Panc1 (cell line): ENCODE measurements at regions not wholly inside any gene's neighbourhood (a gene's known extent, or its start where the extent isn't known, plus 50 kb on each side); places are given as distances from the start of the nearest gene placed in this dataset.

Experiments used
- ATAC-seq: fragments of 200-7000 bp; cut with Tn5 transposase; 2 replicates; pipeline ENCODE4 v1.9.1; 2020; ENCODE audit warnings: mild to moderate bottlenecking, moderate library complexity
- BruUV-seq: library from RNA; stranded (reverse); fragments of 400-500 nt; replicated peaks from 2 replicates; lab custom pipeline; 2021; lab: Mats Ljungman, UMichigan
- CTCF ChIA-PET: fragments of 300-600 bp; sonication (Branson Sonifier 250); formaldehyde crosslinking; loops from one replicate; lab custom pipeline; 2022; ENCODE audit warnings: antibody characterized with exemption; lab: Charles Lee
- POLR2A ChIA-PET: fragments of 300-600 bp; sonication (Branson Sonifier 250); formaldehyde crosslinking; loops from one replicate; lab custom pipeline; 2022; ENCODE audit warnings: antibody characterized with exemption; lab: Charles Lee
- DNase-seq: peaks from one replicate; pipeline ENCODE4 v3.0.0-alpha.2; 2010; ENCODE audit warnings: low read depth, low spot score
- H3K27ac ChIP-seq: 2 replicates; pipeline ENCODE4 v1.5.1; 2011; ENCODE audit warnings: mild to moderate bottlenecking, low read length, inconsistent platforms
- H3K27me3 ChIP-seq: fragments of 200-500 bp; sonication (Bioruptor generic); 2 replicates; pipeline ENCODE4 v1.6.0; 2014; ENCODE audit warnings: low read length, inconsistent platforms; ENCODE audit not compliant: control insufficient read depth, insufficient read depth
- H3K36me3 ChIP-seq: fragments of 200-500 bp; sonication (Bioruptor generic); 2 replicates; pipeline ENCODE4 v1.5.1; 2014; ENCODE audit warnings: inconsistent platforms, mild to moderate bottlenecking, low read length, moderate library complexity; ENCODE audit not compliant: control insufficient read depth, insufficient read depth
- H3K4me1 ChIP-seq: 2 replicates; pipeline ENCODE4 v1.5.1; 2011; ENCODE audit warnings: inconsistent platforms, mild to moderate bottlenecking, low read length, moderate library complexity; ENCODE audit not compliant: control insufficient read depth, insufficient read depth
- H3K4me3 ChIP-seq, 2 experiments: 2 replicates each; pipeline ENCODE4 v1.5.1; 2011 to 2012; ENCODE audit warnings: low read depth in 2 of 2, low read length in 2 of 2, mild to moderate bottlenecking in 2 of 2, inconsistent platforms in 1 of 2, moderate library complexity in 1 of 2
- H3K9me3 ChIP-seq: fragments of 200-500 bp; sonication (Bioruptor generic); 2 replicates; pipeline ENCODE4 v1.5.1; 2014; ENCODE audit warnings: low read depth, mild to moderate bottlenecking, inconsistent platforms, low read length, moderate library complexity; ENCODE audit not compliant: control insufficient read depth, insufficient read depth
- POLR2AphosphoS5 ChIP-seq: IDR thresholded peaks from 2 replicates; pipeline ENCODE4 v1.6.1; 2012; ENCODE audit warnings: mild to moderate bottlenecking, low read depth, low read length, moderate library complexity
- REST ChIP-seq, 2 experiments: IDR thresholded peaks; 2 replicates each; pipeline ENCODE4 v1.6.1; 2011 to 2012; ENCODE audit warnings: low read depth in 2 of 2, control low read depth in 1 of 2, low read length in 1 of 2, mild to moderate bottlenecking in 1 of 2, moderate library complexity in 1 of 2; ENCODE audit not compliant: insufficient read depth in 1 of 2
- SIN3A ChIP-seq: IDR thresholded peaks from 2 replicates; pipeline ENCODE4 v1.6.1; 2012; ENCODE audit warnings: low read depth, mild to moderate bottlenecking, low read length, moderate library complexity, borderline replicate concordance; ENCODE audit not compliant: insufficient read depth
- TCF7L2 ChIP-seq: IDR thresholded peaks from 2 replicates; pipeline ENCODE4 v1.6.1; 2011; ENCODE audit warnings: mild to moderate bottlenecking, low read depth, low read length, inconsistent platforms
- in situ Hi-C: cut with HindIII; loops from 2 replicates; pipeline ENCODE4 v1.10.0; 2016; ENCODE audit warnings: low sequenced_read_pairs, low pct_unique_long_range_greater_than_20kb
- intact Hi-C: fragments of 100-400 bp; cut with micrococcal nuclease; formaldehyde crosslinking; loops from one replicate; pipeline ENCODE4 v1.10.0; 2022; ENCODE audit not compliant: unreplicated experiment
- TF ChIP-seq, protein P1 (sequence below): fragments of 450-650 bp; IDR thresholded peaks from 2 replicates; pipeline ENCODE4 v1.5.1; 2017; ENCODE audit warnings: mild to moderate bottlenecking

- ChIA-PET CTCF (no interaction called here), POLR2A (no interaction called here)
- no TSS peak for BruUV-seq
- intact Hi-C loops, result no loop called here
- H3K4me3 ChIP-seq, result no peak overlapping the region
- TF ChIP-seq SIN3A (no peak), REST (IDR thresholded peaks at IDR 0.05; ENCODE audit: insufficient read depth in 1 of 2, low read depth in 2 of 2, low read length in 1 of 2) (no peak), POLR2AphosphoS5 (no peak), TCF7L2 (no peak)
- TF ChIP-seq, protein P1, sequence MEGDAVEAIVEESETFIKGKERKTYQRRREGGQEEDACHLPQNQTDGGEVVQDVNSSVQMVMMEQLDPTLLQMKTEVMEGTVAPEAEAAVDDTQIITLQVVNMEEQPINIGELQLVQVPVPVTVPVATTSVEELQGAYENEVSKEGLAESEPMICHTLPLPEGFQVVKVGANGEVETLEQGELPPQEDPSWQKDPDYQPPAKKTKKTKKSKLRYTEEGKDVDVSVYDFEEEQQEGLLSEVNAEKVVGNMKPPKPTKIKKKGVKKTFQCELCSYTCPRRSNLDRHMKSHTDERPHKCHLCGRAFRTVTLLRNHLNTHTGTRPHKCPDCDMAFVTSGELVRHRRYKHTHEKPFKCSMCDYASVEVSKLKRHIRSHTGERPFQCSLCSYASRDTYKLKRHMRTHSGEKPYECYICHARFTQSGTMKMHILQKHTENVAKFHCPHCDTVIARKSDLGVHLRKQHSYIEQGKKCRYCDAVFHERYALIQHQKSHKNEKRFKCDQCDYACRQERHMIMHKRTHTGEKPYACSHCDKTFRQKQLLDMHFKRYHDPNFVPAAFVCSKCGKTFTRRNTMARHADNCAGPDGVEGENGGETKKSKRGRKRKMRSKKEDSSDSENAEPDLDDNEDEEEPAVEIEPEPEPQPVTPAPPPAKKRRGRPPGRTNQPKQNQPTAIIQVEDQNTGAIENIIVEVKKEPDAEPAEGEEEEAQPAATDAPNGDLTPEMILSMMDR, result no peak
- H3K9me3 ChIP-seq, result no peaks in the 10 kb centered on the region
- DNase-seq, result no peak
- H3K27me3 ChIP-seq, result no peaks in the 10 kb centered on the region
- in situ Hi-C loops, result no loop called here
- no peaks in the 10 kb centered on the region for H3K36me3 ChIP-seq
- H3K27ac ChIP-seq, result no peak overlapping the region
- no peak for ATAC-seq
- H3K4me1 ChIP-seq, result no peaks in the 10 kb centered on the region
Observed at GRCh38 chr20:57934007-57934805, 224.4 kb upstream of the PMEPA1 start.

GRCh38 chr20:57932227-57932864 is 222.5 kb upstream of the PMEPA1 start:
- POLR2A ChIA-PET, result no interaction called here

DNA sequence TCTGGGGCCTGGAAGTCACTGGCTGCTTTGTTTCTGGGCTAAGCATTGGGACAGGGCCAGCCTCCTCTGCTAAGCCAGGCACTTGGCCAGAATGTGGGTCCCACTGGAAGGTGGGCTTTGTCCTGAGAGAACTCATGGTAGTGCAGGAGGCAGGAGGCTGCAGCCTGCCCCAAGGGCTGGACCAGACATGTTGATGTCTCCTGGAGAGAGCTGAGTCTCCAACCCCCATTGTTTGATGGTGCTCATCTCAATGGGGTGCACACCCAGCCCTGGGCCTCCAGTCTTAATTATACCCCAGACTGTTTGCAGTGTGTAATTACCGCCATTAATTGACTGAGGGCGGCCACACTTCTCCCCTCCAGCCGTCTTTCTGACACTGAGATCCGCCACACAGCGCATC is 220.5 kb upstream of the PMEPA1 start:
- Histone ChIP-seq H3K4me1 (no peaks in the 10 kb centered on the region), H3K4me3 (no peak overlapping the region), H3K27ac (no peak overlapping the region), H3K27me3 (no peaks in the 10 kb centered on the region), H3K36me3 (no peaks in the 10 kb centered on the region), H3K9me3 (0 out of 2 replicates have a peak, but pooled peaks cover 4% of the 10 kb centered on the region)
- no TSS peak for BruUV-seq
- TF ChIP-seq SIN3A (no peak), POLR2AphosphoS5 (no peak), TCF7L2 (no peak), REST (IDR thresholded peaks at IDR 0.05; ENCODE audit: insufficient read depth in 1 of 2, low read depth in 2 of 2, low read length in 1 of 2) (no peak)
- TF ChIP-seq, protein P1, result no peak
- DNase-seq (no peak), ATAC-seq (no peak)
- ChIA-PET CTCF (no interaction called here), POLR2A (no interaction called here)
- in situ Hi-C loops, result no loop called here
- intact Hi-C loops, result no loop called here

More at GRCh38 chr20:57932227-57932864, 222.5 kb upstream of the PMEPA1 start:
- CTCF ChIA-PET, result no interaction called here
- no TSS peak for BruUV-seq
- intact Hi-C loops, result no loop called here
- no peaks in the 10 kb centered on the region for H3K27me3 ChIP-seq
- DNase-seq, result no peak
- H3K4me1 ChIP-seq, result no peaks in the 10 kb centered on the region
- no peak overlapping the region for H3K27ac ChIP-seq
- H3K9me3 ChIP-seq, result no peaks in the 10 kb centered on the region
- in situ Hi-C loops, result no loop called here
- ATAC-seq, result no peak
- H3K36me3 ChIP-seq, result no peaks in the 10 kb centered on the region
- no peak for TF ChIP-seq TCF7L2
- no peak overlapping the region for H3K4me3 ChIP-seq
